Activated CD4-positive, alpha-beta T cell treated with anti-CD3 and anti-CD28 coated beads for 36 hours (primary cell): ENCODE measurements at regions not wholly inside any gene's neighbourhood (a gene's known extent, or its start where the extent isn't known, plus 50 kb on each side); places are given as distances from the start of the nearest gene placed in this dataset.
"Not testable (repeated sequence)": the region's sequence is repeated elsewhere in the genome, so short reads cannot be mapped to it uniquely, and the experiment has no call there.

ENCODE experiments used
- ATAC-seq: fragments of 200-7000 bp; cut with Tn5 transposase; one replicate; pipeline ENCODE4 v1.10.0; 2021; ENCODE audit warnings: mild to moderate bottlenecking, moderate library complexity
- CTCF ChIA-PET: fragments of 350-600 bp; sonication (Branson Sonifier 250); formaldehyde crosslinking; loops from one replicate; lab custom pipeline; 2021; ENCODE audit warnings: antibody characterized with exemption; lab: Charles Lee
- POLR2A ChIA-PET: fragments of 350-600 bp; sonication (Branson Sonifier 250); formaldehyde crosslinking; loops from one replicate; lab custom pipeline; 2021; ENCODE audit warnings: antibody characterized with exemption, inconsistent platforms; lab: Charles Lee
- DNase-seq: peaks from one replicate; pipeline ENCODE4 v3.0.0-alpha.2; 2020
- H3K27ac Mint-ChIP-seq: one replicate; pipeline ENCODE4 v1.8.0; 2021; ENCODE audit warnings: mixed read lengths
- H3K27me3 Mint-ChIP-seq: one replicate; pipeline ENCODE4 v1.8.0; 2021; ENCODE audit warnings: mixed read lengths
- H3K36me3 Mint-ChIP-seq: one replicate; pipeline ENCODE4 v1.8.0; 2021; ENCODE audit warnings: low read depth, mixed read lengths
- H3K4me1 Mint-ChIP-seq: one replicate; pipeline ENCODE4 v1.8.0; 2021; ENCODE audit warnings: mixed read lengths
- H3K4me3 Mint-ChIP-seq: one replicate; pipeline ENCODE4 v1.8.0; 2021; ENCODE audit warnings: mild to moderate bottlenecking, moderate library complexity, mixed read lengths
- H3K9me3 Mint-ChIP-seq: one replicate; pipeline ENCODE4 v1.8.0; 2021; ENCODE audit warnings: low read depth, mixed read lengths
- intact Hi-C, 2 experiments: fragments of 100-400 bp; cut with DNase I in 1 of 2; cut with micrococcal nuclease in 1 of 2; formaldehyde crosslinking; loops; one replicate each; pipeline versions ENCODE4 v1.14.2 to v1.15.1; 2022 to 2024; cut with DNase I, micrococcal nuclease

- ATAC-seq: no peak
- H3K27ac Mint-ChIP-seq: no peak overlapping the region
- no peaks in the 10 kb centered on the region for H3K9me3 Mint-ChIP-seq
- no peak overlapping the region for H3K4me3 Mint-ChIP-seq
- no peak for DNase-seq
- H3K27me3 Mint-ChIP-seq: no peaks in the 10 kb centered on the region
- H3K4me1 Mint-ChIP-seq: no peaks in the 10 kb centered on the region
- CTCF ChIA-PET: no interaction called here
- no peaks in the 10 kb centered on the region for H3K36me3 Mint-ChIP-seq
- intact Hi-C loops: no loop called here
- POLR2A ChIA-PET: no interaction called here
Measured at GRCh38 chr6:71681234-71681867, 205.0 kb upstream of the RIMS1 start.

- ATAC-seq, H3K4me3 Mint-ChIP-seq, H3K27ac Mint-ChIP-seq, H3K9me3 Mint-ChIP-seq, H3K36me3 Mint-ChIP-seq, H3K27me3 Mint-ChIP-seq, POLR2A ChIA-PET, DNase-seq, CTCF ChIA-PET, intact Hi-C loops, H3K4me1 Mint-ChIP-seq: not testable (repeated sequence)
Measured at GRCh38 chr6:71686021-71686677, 200.2 kb upstream of the RIMS1 start.

- Mint-ChIP-seq H3K4me1 (no peaks in the 10 kb centered on the region), H3K4me3 (no peak overlapping the region), H3K9me3 (peaks cover 2% of the 10 kb centered on the region), H3K36me3 (no peaks in the 10 kb centered on the region), H3K27ac (no peak overlapping the region), H3K27me3 (no peaks in the 10 kb centered on the region)
- intact Hi-C loops: no loop called here
- POLR2A ChIA-PET: no interaction called here
- DNase-seq (no peak), ATAC-seq (no peak)
- CTCF ChIA-PET: no interaction called here
Measured at GRCh38 chr6:71698702-71699101, 187.6 kb upstream of the RIMS1 start.

GRCh38 chr6:71706523-71706922 is 179.8 kb upstream of the RIMS1 start:
- ATAC-seq: no peak
- Mint-ChIP-seq H3K4me3 (no peak overlapping the region), H3K4me1 (no peaks in the 10 kb centered on the region), H3K27me3 (no peaks in the 10 kb centered on the region), H3K27ac (no peak overlapping the region), H3K36me3 (no peaks in the 10 kb centered on the region), H3K9me3 (no peaks in the 10 kb centered on the region)
- DNase-seq: no peak
- intact Hi-C loops: no loop called here
- CTCF ChIA-PET: no interaction called here
- POLR2A ChIA-PET: no interaction called here

GRCh38 chr6:71707059-71707458 is 179.3 kb upstream of the RIMS1 start:
- ChIA-PET CTCF (no interaction called here), POLR2A (no interaction called here)
- no peaks in the 10 kb centered on the region for H3K36me3 Mint-ChIP-seq
- no peak overlapping the region for H3K4me3 Mint-ChIP-seq
- ATAC-seq: no peak
- DNase-seq: no peak
- intact Hi-C loops: no loop called here
- no peaks in the 10 kb centered on the region for H3K9me3 Mint-ChIP-seq
- no peak overlapping the region for H3K27ac Mint-ChIP-seq
- H3K27me3 Mint-ChIP-seq: no peaks in the 10 kb centered on the region
- no peaks in the 10 kb centered on the region for H3K4me1 Mint-ChIP-seq

- Mint-ChIP-seq H3K4me1 (no peaks in the 10 kb centered on the region), H3K27ac (no peak overlapping the region), H3K36me3 (no peaks in the 10 kb centered on the region), H3K27me3 (no peaks in the 10 kb centered on the region), H3K9me3 (peaks cover under 1% of the 10 kb centered on the region), H3K4me3 (no peak overlapping the region)
- ChIA-PET POLR2A (no interaction called here), CTCF (interaction anchor here (0.6 kb wide), 1 partner anchor 868 kb away, joined by 3 read pairs; no protein-coding TSS in a partner anchor)
- intact Hi-C loops: no loop called here
- DNase-seq (no peak), ATAC-seq (no peak)
Measured at GRCh38 chr6:71720705-71721104, 165.6 kb upstream of the RIMS1 start.

- no peaks in the 10 kb centered on the region for H3K27me3 Mint-ChIP-seq
Measured at GRCh38 chr6:71721642-71722041, 164.7 kb upstream of the RIMS1 start.

GRCh38 chr6:71722736-71723135 is 163.6 kb upstream of the RIMS1 start:
- intact Hi-C loops: no loop called here
- no peaks in the 10 kb centered on the region for H3K27me3 Mint-ChIP-seq
- POLR2A ChIA-PET: no interaction called here
- peaks cover 4% of the 10 kb centered on the region for H3K9me3 Mint-ChIP-seq
- ATAC-seq (no peak), DNase-seq (no peak)
- no peaks in the 10 kb centered on the region for H3K36me3 Mint-ChIP-seq
- H3K27ac Mint-ChIP-seq: no peak overlapping the region
- CTCF ChIA-PET: no interaction called here
- no peaks in the 10 kb centered on the region for H3K4me1 Mint-ChIP-seq
- no peak overlapping the region for H3K4me3 Mint-ChIP-seq

More at GRCh38 chr6:71721642-71722041, 164.7 kb upstream of the RIMS1 start:
- intact Hi-C loops: no loop called here
- Mint-ChIP-seq H3K27ac (no peak overlapping the region), H3K4me1 (no peaks in the 10 kb centered on the region), H3K36me3 (no peaks in the 10 kb centered on the region), H3K9me3 (peaks cover 4% of the 10 kb centered on the region), H3K4me3 (no peak overlapping the region)
- DNase-seq (no peak), ATAC-seq (no peak)
- ChIA-PET CTCF (no interaction called here), POLR2A (no interaction called here)

- ATAC-seq (no peak), DNase-seq (no peak)
- intact Hi-C loops: no loop called here
- Mint-ChIP-seq H3K36me3 (no peaks in the 10 kb centered on the region), H3K27me3 (no peaks in the 10 kb centered on the region), H3K9me3 (peaks cover 4% of the 10 kb centered on the region), H3K27ac (no peak overlapping the region), H3K4me1 (no peaks in the 10 kb centered on the region), H3K4me3 (no peak overlapping the region)
- ChIA-PET POLR2A (no interaction called here), CTCF (no interaction called here)
Measured at GRCh38 chr6:71724456-71725125, 161.8 kb upstream of the RIMS1 start.

GRCh38 chr6:71725126-71725470 is 161.3 kb upstream of the RIMS1 start:
- CTCF ChIA-PET: no interaction called here
- H3K4me1 Mint-ChIP-seq: no peaks in the 10 kb centered on the region
- H3K36me3 Mint-ChIP-seq: no peaks in the 10 kb centered on the region
- H3K9me3 Mint-ChIP-seq: peaks cover 4% of the 10 kb centered on the region
- H3K27ac Mint-ChIP-seq: no peak overlapping the region
- no peak overlapping the region for H3K4me3 Mint-ChIP-seq
- intact Hi-C loops: no loop called here
- DNase-seq: no peak
- ATAC-seq: no peak
- POLR2A ChIA-PET: no interaction called here
- no peaks in the 10 kb centered on the region for H3K27me3 Mint-ChIP-seq

GRCh38 chr6:71726121-71726520 is 160.2 kb upstream of the RIMS1 start:
- intact Hi-C loops: no loop called here
- ATAC-seq: no peak
- ChIA-PET POLR2A (no interaction called here), CTCF (no interaction called here)
- DNase-seq: no peak
- no peaks in the 10 kb centered on the region for H3K27me3 Mint-ChIP-seq
- H3K36me3 Mint-ChIP-seq: no peaks in the 10 kb centered on the region
- no peak overlapping the region for H3K4me3 Mint-ChIP-seq
- H3K9me3 Mint-ChIP-seq: peaks cover 4% of the 10 kb centered on the region
- H3K27ac Mint-ChIP-seq: no peak overlapping the region
- no peaks in the 10 kb centered on the region for H3K4me1 Mint-ChIP-seq

GRCh38 chr6:71727632-71728294 is 158.6 kb upstream of the RIMS1 start:
- H3K36me3 Mint-ChIP-seq: no peaks in the 10 kb centered on the region
- no peaks in the 10 kb centered on the region for H3K4me1 Mint-ChIP-seq
- ATAC-seq (no peak), DNase-seq (no peak)
- ChIA-PET POLR2A (no interaction called here), CTCF (interaction anchor here (1.1 kb wide), 1 partner anchor 10 kb away, joined by 3 read pairs; no protein-coding TSS in a partner anchor)
- no peaks in the 10 kb centered on the region for H3K27me3 Mint-ChIP-seq
- no peak overlapping the region for H3K4me3 Mint-ChIP-seq
- H3K9me3 Mint-ChIP-seq: peaks cover 4% of the 10 kb centered on the region
- intact Hi-C loops: no loop called here
- no peak overlapping the region for H3K27ac Mint-ChIP-seq
